Hindlimb muscle (tissue), 1 donor: ENCODE measurements at regions not wholly inside any gene's neighbourhood (a gene's known extent, or its start where the extent isn't known, plus 50 kb on each side); places are given as distances from the start of the nearest gene placed in this dataset.
"Not testable (repeated sequence)": the region's sequence is repeated elsewhere in the genome, so short reads cannot be mapped to it uniquely, and the experiment has no call there.

Experiments
- DNase-seq: peaks from one replicate; pipeline ENCODE4 v3.0.0-alpha.2; 2013

GRCh38 chr2:91742973-91743490, 3051.6 kb downstream of the RPIA start:
- not testable (repeated sequence) for DNase-seq

- DNase-seq = not testable (repeated sequence)
These were observed 3052.4 kb downstream of the RPIA start for GRCh38 chr2:91743910-91744309.

GRCh38 chr2:91744700-91745141, 3053.2 kb downstream of the RPIA start:
- DNase-seq = not testable (repeated sequence)

GRCh38 chr2:91748902-91749301, 3057.4 kb downstream of the RPIA start:
- no peak for DNase-seq

GRCh38 chr2:91749665-91750064, 3058.2 kb downstream of the RPIA start:
- not testable (repeated sequence) for DNase-seq

- DNase-seq = not testable (repeated sequence)
These were observed 3068.0 kb downstream of the RPIA start for GRCh38 chr2:91759361-91759941.

GRCh38 chr2:91760672-91761071, 3069.2 kb downstream of the RPIA start:
- DNase-seq = not testable (repeated sequence)

GRCh38 chr2:91762312-91762711, 3070.8 kb downstream of the RPIA start:
- DNase-seq = not testable (repeated sequence)

GRCh38 chr2:91763710-91764109, 3072.2 kb downstream of the RPIA start:
- DNase-seq = not testable (repeated sequence)

GRCh38 chr2:91764581-91765002, 3073.1 kb downstream of the RPIA start:
- DNase-seq = peak; percentile 39

GRCh38 chr2:91765018-91765754, 3073.7 kb downstream of the RPIA start:
- not testable (repeated sequence) for DNase-seq

- not testable (repeated sequence) for DNase-seq
These were observed 3075.0 kb downstream of the RPIA start for GRCh38 chr2:91766349-91767048.

- DNase-seq = not testable (repeated sequence)
These were observed 3076.8 kb downstream of the RPIA start for GRCh38 chr2:91768301-91768700.

- DNase-seq = not testable (repeated sequence)
These were observed 3077.5 kb downstream of the RPIA start for GRCh38 chr2:91768997-91769396.

GRCh38 chr2:91770046-91770575, 3078.6 kb downstream of the RPIA start:
- DNase-seq = not testable (repeated sequence)

GRCh38 chr2:91771604-91772003, 3080.1 kb downstream of the RPIA start:
- not testable (repeated sequence) for DNase-seq

- not testable (repeated sequence) for DNase-seq
These were observed 3080.9 kb downstream of the RPIA start for GRCh38 chr2:91772240-91772937.

GRCh38 chr2:91773810-91774209, 3082.3 kb downstream of the RPIA start:
- not testable (repeated sequence) for DNase-seq

- not testable (repeated sequence) for DNase-seq
These were observed 3083.7 kb downstream of the RPIA start for GRCh38 chr2:91775193-91775592.

- not testable (repeated sequence) for DNase-seq
These were observed 3088.9 kb downstream of the RPIA start for GRCh38 chr2:91780324-91780723.

- DNase-seq = not testable (repeated sequence)
These were observed 3061.8 kb upstream of the TEKT4 start for GRCh38 chr2:91809391-91809790.
